Globus pallidus (tissue), 1 donor: ENCODE measurements at regions not wholly inside any gene's neighbourhood (a gene's known extent, or its start where the extent isn't known, plus 50 kb on each side); places are given as distances from the start of the nearest gene placed in this dataset.

ENCODE experiments used
- DNase-seq: peaks from one replicate; pipeline ENCODE4 v3.0.0-alpha.2; 2015; ENCODE audit warnings: low spot score

GRCh38 chr9:16133556-16134227, 580.8 kb downstream of the CCDC171 start:
- peak; percentile 74 for DNase-seq

GRCh38 chr9:16134351-16134750, 581.5 kb downstream of the CCDC171 start:
- no peak for DNase-seq

- DNase-seq, result no peak
Measured at GRCh38 chr9:16135968-16136367, 583.1 kb downstream of the CCDC171 start.

GRCh38 chr9:16136451-16136850, 583.6 kb downstream of the CCDC171 start:
- no peak for DNase-seq

- no peak for DNase-seq
Measured at GRCh38 chr9:16136961-16137360, 584.1 kb downstream of the CCDC171 start.

- DNase-seq, result no peak
Measured at GRCh38 chr9:16138561-16139491, 586.0 kb downstream of the CCDC171 start.

GRCh38 chr9:16139774-16140173, 586.9 kb downstream of the CCDC171 start:
- no peak for DNase-seq

GRCh38 chr9:16143310-16143709, 590.5 kb downstream of the CCDC171 start:
- no peak for DNase-seq

GRCh38 chr9:16143947-16144890, 591.4 kb downstream of the CCDC171 start:
- DNase-seq, result no peak

- DNase-seq, result peak; percentile 21
Measured at GRCh38 chr9:16145196-16145950, 592.5 kb downstream of the CCDC171 start.

GRCh38 chr9:16147726-16148125, 594.9 kb downstream of the CCDC171 start:
- peak; percentile 31 for DNase-seq

GRCh38 chr9:16150501-16150900, 597.7 kb downstream of the CCDC171 start:
- DNase-seq, result no peak

GRCh38 chr9:16150938-16151650, 598.3 kb downstream of the CCDC171 start:
- DNase-seq, result no peak

GRCh38 chr9:16152276-16153101, 599.6 kb downstream of the CCDC171 start:
- DNase-seq, result no peak

- DNase-seq, result no peak
Measured at GRCh38 chr9:16153221-16153620, 600.4 kb downstream of the CCDC171 start.

- DNase-seq, result no peak
Measured at GRCh38 chr9:16153741-16154140, 600.9 kb downstream of the CCDC171 start.

GRCh38 chr9:16154521-16155078, 601.8 kb downstream of the CCDC171 start:
- DNase-seq, result no peak

- DNase-seq, result no peak
Measured at GRCh38 chr9:16155878-16156277, 603.0 kb downstream of the CCDC171 start.

- no peak for DNase-seq
Measured at GRCh38 chr9:16157216-16157615, 604.4 kb downstream of the CCDC171 start.
